ENCODE measurements at regions not wholly inside any gene's neighbourhood (a gene's known extent, or its start where the extent isn't known, plus 50 kb on each side); places are given as distances from the start of the nearest gene placed in this dataset.

GRCh38 chrX:104330966-104331365 is 76.2 kb upstream of the ESX1 start:
- Histone ChIP-seq H3K4me3 (ENCODE audit: low read depth, low read length, poor library complexity, severe bottlenecking) (no peak overlapping the region), H3K27me3 (replicated peaks; ENCODE audit: insufficient read depth, low read depth, low read length, poor library complexity) (peaks cover 5% of the 10 kb centered on the region), H3K4me1 (ENCODE audit: insufficient read depth, low read length, poor library complexity, severe bottlenecking) (no peaks in the 10 kb centered on the region), H3K9me3 (ENCODE audit: low read depth, low read length, poor library complexity, severe bottlenecking) (no peaks in the 10 kb centered on the region), H3K36me3 (ENCODE audit: insufficient read depth, low read length, poor library complexity, severe bottlenecking) (no peaks in the 10 kb centered on the region), H3K27ac (ENCODE audit: low read depth, low read length, poor library complexity, severe bottlenecking) (no peak overlapping the region)
- no peak for TF ChIP-seq EZH2 (IDR thresholded peaks at IDR 0.05; ENCODE audit: borderline replicate concordance, low read depth, low read length, poor library complexity, severe bottlenecking)
- TF ChIP-seq, protein P1, sequence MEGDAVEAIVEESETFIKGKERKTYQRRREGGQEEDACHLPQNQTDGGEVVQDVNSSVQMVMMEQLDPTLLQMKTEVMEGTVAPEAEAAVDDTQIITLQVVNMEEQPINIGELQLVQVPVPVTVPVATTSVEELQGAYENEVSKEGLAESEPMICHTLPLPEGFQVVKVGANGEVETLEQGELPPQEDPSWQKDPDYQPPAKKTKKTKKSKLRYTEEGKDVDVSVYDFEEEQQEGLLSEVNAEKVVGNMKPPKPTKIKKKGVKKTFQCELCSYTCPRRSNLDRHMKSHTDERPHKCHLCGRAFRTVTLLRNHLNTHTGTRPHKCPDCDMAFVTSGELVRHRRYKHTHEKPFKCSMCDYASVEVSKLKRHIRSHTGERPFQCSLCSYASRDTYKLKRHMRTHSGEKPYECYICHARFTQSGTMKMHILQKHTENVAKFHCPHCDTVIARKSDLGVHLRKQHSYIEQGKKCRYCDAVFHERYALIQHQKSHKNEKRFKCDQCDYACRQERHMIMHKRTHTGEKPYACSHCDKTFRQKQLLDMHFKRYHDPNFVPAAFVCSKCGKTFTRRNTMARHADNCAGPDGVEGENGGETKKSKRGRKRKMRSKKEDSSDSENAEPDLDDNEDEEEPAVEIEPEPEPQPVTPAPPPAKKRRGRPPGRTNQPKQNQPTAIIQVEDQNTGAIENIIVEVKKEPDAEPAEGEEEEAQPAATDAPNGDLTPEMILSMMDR (conservative IDR thresholded peaks at IDR 0.05; ENCODE audit: low read depth, low read length): no peak
- no TSS peak for BruUV-seq (replicated peaks)
- ChIA-PET POLR2A (ENCODE audit: low non-redundant PET) (no interaction called here), CTCF (no interaction called here)
- DNase-seq (ENCODE audit: low spot score): no peak
- intact Hi-C loops (cut with micrococcal nuclease; ENCODE audit: unreplicated experiment): no loop called here

GRCh38 chrX:104329731-104330130 is 75.0 kb upstream of the ESX1 start:
- POLR2A ChIA-PET (ENCODE audit: low non-redundant PET): no interaction called here
- no peak for DNase-seq (ENCODE audit: low spot score)
- Histone ChIP-seq H3K27ac (ENCODE audit: low read depth, low read length, poor library complexity, severe bottlenecking) (no peak overlapping the region), H3K4me3 (ENCODE audit: low read depth, low read length, poor library complexity, severe bottlenecking) (no peak overlapping the region), H3K9me3 (ENCODE audit: low read depth, low read length, poor library complexity, severe bottlenecking) (no peaks in the 10 kb centered on the region), H3K27me3 (replicated peaks; ENCODE audit: insufficient read depth, low read depth, low read length, poor library complexity) (peaks cover under 1% of the 10 kb centered on the region), H3K4me1 (ENCODE audit: insufficient read depth, low read length, poor library complexity, severe bottlenecking) (no peaks in the 10 kb centered on the region), H3K36me3 (ENCODE audit: insufficient read depth, low read length, poor library complexity, severe bottlenecking) (no peaks in the 10 kb centered on the region)
- TF ChIP-seq, protein P1 (conservative IDR thresholded peaks at IDR 0.05; ENCODE audit: low read depth, low read length): no peak
- TF ChIP-seq EZH2 (IDR thresholded peaks at IDR 0.05; ENCODE audit: borderline replicate concordance, low read depth, low read length, poor library complexity, severe bottlenecking): no peak
- CTCF ChIA-PET: no interaction called here
- BruUV-seq (replicated peaks): no TSS peak
- intact Hi-C loops (cut with micrococcal nuclease; ENCODE audit: unreplicated experiment): no loop called here

DNA sequence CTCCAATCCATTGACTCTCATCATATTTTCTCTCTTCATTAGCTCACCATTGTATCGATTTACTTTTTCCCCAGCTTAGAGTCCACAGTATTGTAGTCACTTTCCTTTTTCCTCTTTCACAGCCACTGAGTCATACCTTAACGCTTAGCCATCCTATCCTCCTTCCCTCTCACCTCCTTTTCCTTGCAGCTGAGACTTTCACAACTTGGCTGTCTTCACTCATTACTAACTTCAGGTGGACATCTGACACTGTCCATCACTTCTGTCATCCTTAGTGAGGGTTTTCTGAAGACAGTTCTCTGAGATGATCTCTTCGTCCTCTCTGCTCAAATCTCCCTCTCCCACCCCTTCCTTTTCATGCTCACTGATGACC is 70.5 kb upstream of the ESX1 start:
- no TSS peak for BruUV-seq (replicated peaks)
- Histone ChIP-seq H3K4me1 (ENCODE audit: insufficient read depth, low read length, poor library complexity, severe bottlenecking) (no peaks in the 10 kb centered on the region), H3K27me3 (replicated peaks; ENCODE audit: insufficient read depth, low read depth, low read length, poor library complexity) (peaks cover 7% of the 10 kb centered on the region), H3K9me3 (ENCODE audit: low read depth, low read length, poor library complexity, severe bottlenecking) (no peaks in the 10 kb centered on the region), H3K36me3 (ENCODE audit: insufficient read depth, low read length, poor library complexity, severe bottlenecking) (no peaks in the 10 kb centered on the region), H3K4me3 (ENCODE audit: low read depth, low read length, poor library complexity, severe bottlenecking) (no peak overlapping the region), H3K27ac (ENCODE audit: low read depth, low read length, poor library complexity, severe bottlenecking) (no peak overlapping the region)
- no peak for TF ChIP-seq EZH2 (IDR thresholded peaks at IDR 0.05; ENCODE audit: borderline replicate concordance, low read depth, low read length, poor library complexity, severe bottlenecking)
- TF ChIP-seq, protein P1 (conservative IDR thresholded peaks at IDR 0.05; ENCODE audit: low read depth, low read length): no peak
- intact Hi-C loops (cut with micrococcal nuclease; ENCODE audit: unreplicated experiment): no loop called here
- POLR2A ChIA-PET (ENCODE audit: low non-redundant PET): no interaction called here
- CTCF ChIA-PET: no interaction called here
- DNase-seq (ENCODE audit: low spot score): no peak
